SKM-1 (cell line): ENCODE measurements at regions not wholly inside any gene's neighbourhood (a gene's known extent, or its start where the extent isn't known, plus 50 kb on each side); places are given as distances from the start of the nearest gene placed in this dataset.
"Not testable (repeated sequence)": the region's sequence is repeated elsewhere in the genome, so short reads cannot be mapped to it uniquely, and the experiment has no call there.

Experiments used
- DNase-seq: peaks from one replicate; lab custom pipeline; 2025; ENCODE audit not compliant: unreplicated experiment; lab: John Stamatoyannopoulos, UW

DNA sequence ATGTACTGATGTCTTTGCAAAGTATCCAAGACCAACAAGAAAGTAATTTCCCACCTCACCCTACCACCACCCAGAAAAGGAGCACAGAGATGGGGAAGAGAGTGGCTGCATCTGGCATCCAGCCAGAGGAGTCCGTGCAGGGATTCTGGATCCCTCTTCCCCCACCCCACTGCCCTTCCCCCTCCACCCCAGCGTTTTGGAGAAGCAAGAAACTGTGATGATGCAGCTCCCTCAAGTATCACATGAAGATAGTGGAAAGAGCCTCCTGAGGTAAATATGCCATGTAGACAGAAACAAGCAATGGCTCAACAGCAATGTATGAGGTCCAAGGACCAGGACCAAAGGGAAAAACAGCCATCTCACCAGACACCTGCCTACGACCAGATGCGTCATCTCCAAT lies 153.8 kb downstream of the DEPDC1B start:
- DNase-seq: no peak

DNA sequence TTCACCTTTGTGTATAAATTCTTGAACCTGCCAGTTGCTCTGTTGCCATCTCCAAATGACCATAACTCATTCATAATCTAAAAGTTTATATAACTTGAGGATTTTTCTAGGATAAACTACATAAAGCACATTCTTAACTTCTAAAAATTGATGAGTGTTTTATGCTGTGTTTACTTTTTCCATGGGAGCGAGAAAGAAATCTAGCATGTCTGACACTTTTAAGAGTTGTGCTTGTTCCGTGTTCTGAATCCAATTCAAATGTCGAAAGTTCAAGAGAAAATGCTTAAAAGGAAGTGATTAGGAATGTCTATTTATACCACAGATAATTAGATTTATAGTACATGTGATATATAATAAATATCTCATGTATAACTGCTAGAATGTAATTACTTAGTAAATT lies 154.4 kb downstream of the DEPDC1B start:
- DNase-seq: no peak

DNA sequence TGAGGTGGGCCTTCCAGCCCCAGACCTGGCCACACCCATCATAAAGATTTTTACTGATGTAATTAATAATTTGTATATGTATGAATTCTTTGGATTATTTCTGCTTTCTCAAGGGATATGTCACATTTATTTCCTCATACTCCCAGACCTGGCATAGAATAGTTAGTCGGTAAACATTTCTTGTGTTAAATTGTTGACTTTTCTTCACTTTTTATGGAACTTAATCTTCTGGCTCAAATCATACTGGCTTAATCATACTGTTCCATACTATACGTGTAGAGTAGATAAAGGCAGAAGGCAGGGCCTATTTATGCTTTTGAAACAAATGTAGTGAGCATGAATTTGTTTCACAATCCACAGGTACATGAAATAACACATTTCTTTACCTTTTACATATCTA lies 155.8 kb downstream of the DEPDC1B start:
- no peak for DNase-seq

DNA sequence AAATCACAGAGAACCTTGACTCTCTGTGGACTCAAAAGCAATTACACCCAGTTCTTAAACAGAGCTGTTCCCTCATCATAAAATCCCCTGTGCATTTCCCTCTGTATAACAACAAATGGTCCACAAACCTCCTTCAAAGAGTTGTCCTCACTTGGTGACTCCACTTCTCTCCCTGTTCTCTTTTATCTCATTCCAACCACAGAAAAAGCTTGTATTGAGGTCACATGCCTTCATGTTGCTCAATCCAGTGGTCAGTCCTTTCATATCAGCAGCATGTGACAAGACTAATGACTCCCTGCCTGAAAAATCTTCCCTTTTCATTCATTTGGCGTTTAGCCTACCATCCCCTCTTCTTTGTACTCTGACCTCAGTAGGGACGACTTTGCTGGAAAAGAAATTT lies 158.0 kb downstream of the DEPDC1B start:
- no peak for DNase-seq

DNA sequence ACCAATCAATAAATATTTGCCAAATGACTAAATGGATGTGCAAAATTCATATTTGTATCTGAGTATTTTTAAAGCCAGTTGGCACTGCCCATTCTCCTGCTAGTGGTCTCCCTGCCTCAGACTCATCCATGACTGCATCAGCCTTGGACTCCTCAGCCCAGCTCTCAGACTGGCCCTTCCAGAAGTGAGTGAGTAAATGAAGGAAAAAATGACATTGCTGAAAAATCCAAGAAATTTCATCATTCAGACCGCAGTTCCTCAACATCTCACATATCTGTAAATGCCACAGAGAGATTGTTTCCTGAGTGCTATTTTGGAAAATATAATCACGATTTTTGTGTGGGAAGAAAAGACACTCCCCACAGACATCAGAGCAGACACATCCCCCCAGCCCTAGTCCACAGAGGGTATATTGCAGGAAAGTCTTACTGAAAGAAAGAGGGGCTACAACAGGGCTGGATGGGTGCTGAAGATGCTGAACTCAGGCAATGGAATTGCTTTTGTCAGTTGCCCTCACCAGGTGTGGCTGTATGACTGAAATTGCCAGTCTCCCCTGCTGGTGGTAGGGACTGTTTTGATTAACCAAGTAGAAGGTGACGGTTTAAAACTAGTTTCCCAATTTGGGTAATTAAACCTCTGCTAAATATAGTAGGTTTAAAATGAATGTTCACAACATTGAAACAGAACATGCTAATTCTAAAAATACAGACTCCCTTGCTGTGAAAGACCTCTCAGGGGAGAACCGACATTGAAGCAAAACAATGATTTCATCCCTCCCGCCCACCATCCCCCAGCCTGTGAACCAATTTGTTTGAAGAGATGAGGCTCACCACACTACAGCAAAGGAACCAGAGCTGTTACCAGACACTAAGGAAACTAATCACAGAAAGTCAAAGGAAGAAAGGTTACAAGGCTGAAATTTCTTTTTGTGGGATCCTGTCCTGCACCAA lies 158.8 kb downstream of the DEPDC1B start:
- no peak for DNase-seq

GRCh38 chr5:60538955-60539866 lies 160.8 kb downstream of the DEPDC1B start:
- DNase-seq: no peak

- no peak for DNase-seq
Observed at GRCh38 chr5:60538426-60538825, 161.5 kb downstream of the DEPDC1B start.

- DNase-seq: no peak
Observed at GRCh38 chr5:60535951-60536350, 164.0 kb downstream of the DEPDC1B start.

GRCh38 chr5:60535198-60535597 lies 164.8 kb downstream of the DEPDC1B start:
- DNase-seq: no peak

GRCh38 chr5:60533789-60534188 lies 166.2 kb downstream of the DEPDC1B start:
- DNase-seq: no peak

DNA sequence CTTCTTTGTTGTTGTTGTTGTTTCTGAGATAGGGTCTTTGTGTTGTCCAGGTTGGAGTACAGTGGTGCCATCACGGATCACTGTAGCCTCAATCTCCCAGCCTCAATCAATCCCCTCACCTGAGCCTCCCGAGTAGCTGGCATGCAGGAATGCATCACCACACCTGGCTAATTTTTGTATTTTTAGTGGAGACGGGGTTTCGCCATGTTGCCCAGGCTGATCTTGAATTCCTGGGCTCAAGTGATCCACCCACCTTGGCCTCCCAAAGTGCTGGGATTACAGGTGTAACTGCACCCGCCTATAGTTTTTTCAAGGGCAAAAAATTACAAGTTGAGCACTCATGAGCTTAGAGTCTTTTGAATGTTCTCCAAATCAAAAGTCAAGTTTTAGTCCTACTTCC lies 167.2 kb downstream of the DEPDC1B start:
- not testable (repeated sequence) for DNase-seq

- DNase-seq: not testable (repeated sequence)
Observed at GRCh38 chr5:60530144-60530848, 169.7 kb downstream of the DEPDC1B start.

- no peak for DNase-seq
Observed at GRCh38 chr5:60529001-60529400, 171.0 kb downstream of the DEPDC1B start.

DNA sequence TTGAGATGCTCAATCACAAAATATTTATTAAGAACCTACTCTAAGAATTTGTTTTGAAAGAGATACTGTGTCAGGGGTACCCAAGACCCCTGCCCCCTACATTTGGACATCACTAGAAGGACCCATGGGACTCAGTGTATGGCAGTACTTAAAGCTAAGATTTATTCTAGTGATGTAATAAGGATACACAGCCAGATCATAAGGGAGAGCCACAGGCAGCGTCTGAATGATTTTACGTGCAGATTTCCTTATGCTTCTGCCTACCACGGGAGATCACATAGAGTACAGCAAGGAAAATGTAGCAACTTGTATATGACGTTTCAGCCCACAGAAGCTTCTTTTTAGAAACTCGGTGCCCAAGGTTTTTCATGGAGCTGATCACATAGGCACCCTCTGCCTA lies 172.9 kb downstream of the DEPDC1B start:
- no peak for DNase-seq

GRCh38 chr5:60526336-60526875 lies 173.6 kb downstream of the DEPDC1B start:
- DNase-seq: no peak

DNA sequence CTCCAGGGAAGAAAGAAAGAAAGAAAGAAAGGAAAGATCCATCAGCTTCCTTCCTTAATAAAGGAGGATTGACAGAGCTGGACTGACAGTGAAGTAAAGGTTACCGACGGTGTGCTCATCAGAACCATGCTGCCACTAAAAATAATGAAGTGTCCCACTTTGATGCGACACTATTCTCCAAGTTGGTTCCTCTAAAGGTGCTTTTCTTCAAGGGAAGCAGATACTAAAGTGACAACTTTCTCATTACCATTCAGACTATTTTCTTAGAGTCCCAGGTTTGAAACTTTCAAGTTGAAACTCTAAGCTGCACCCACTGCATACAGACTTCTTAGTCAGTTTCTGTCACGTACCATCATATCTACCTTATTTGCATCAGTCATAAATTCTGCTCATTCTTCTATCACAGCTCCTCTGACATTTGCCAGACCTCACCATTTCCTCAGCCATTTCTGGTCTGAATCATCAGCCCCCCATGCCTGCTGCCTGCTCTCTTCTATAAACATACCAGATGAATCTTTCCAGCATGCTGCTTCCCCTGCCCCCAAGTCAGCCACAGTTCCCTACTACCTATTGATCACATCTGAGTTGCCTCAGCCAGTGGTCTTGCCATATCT lies 177.6 kb downstream of the DEPDC1B start:
- no peak for DNase-seq

GRCh38 chr5:60521376-60522291 lies 178.3 kb downstream of the DEPDC1B start:
- peak; percentile 12 for DNase-seq

- no peak for DNase-seq
Observed at GRCh38 chr5:60520451-60521227, 179.3 kb downstream of the DEPDC1B start.

- DNase-seq: no peak
Observed at GRCh38 chr5:60519372-60519771, 180.6 kb downstream of the DEPDC1B start.
